ENCODE measurements at regions not wholly inside any gene's neighbourhood (a gene's known extent, or its start where the extent isn't known, plus 50 kb on each side); places are given as distances from the start of the nearest gene placed in this dataset.

GRCh38 chr3:135895734-135896121, 69.8 kb upstream of the PPP2R3A start:
- Histone ChIP-seq H3K27me3 (no peaks in the 10 kb centered on the region), H3K4me3 (no peak overlapping the region), H3K27ac (no peak overlapping the region), H3K9me3 (no peaks in the 10 kb centered on the region), H3K36me3 (no peaks in the 10 kb centered on the region), H3K4me1 (no peaks in the 10 kb centered on the region)
- intact Hi-C loops (cut with DNase I), result no loop called here
- DNase-seq (no peak), ATAC-seq (no peak)
- TF ChIP-seq CTCF (IDR thresholded peaks at IDR 0.05), result no peak

DNA sequence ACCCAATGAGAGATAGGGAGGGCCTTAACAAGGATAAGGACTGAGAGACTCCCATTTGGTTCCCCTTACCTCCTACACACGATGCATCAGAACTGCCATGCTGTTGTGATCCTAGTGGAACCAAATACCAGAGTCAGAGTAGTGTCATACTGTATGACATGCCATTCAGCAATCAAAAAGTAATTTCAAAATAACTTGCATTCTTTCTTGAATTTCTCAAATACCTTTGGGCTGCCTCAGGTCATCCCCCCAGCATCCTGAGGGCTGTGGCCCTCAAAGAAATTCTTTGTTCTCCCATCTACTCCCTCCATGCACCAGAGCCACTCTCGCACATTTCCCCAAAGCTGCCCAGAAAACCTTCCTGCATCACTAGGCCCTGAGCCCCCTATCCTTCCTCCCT, 68.9 kb upstream of the PPP2R3A start:
- Histone ChIP-seq H3K27ac (no peak overlapping the region), H3K4me1 (no peaks in the 10 kb centered on the region), H3K27me3 (no peaks in the 10 kb centered on the region), H3K4me3 (no peak overlapping the region), H3K9me3 (no peaks in the 10 kb centered on the region), H3K36me3 (no peaks in the 10 kb centered on the region)
- no peak for DNase-seq
- TF ChIP-seq CTCF (IDR thresholded peaks at IDR 0.05), result no peak
- ATAC-seq, result no peak
- intact Hi-C loops (cut with DNase I), result no loop called here

- DNase-seq (no peak), ATAC-seq (no peak)
- Histone ChIP-seq H3K4me3 (no peak overlapping the region), H3K9me3 (no peaks in the 10 kb centered on the region), H3K36me3 (no peaks in the 10 kb centered on the region), H3K27me3 (no peaks in the 10 kb centered on the region), H3K27ac (no peak overlapping the region), H3K4me1 (no peaks in the 10 kb centered on the region)
- no peak for TF ChIP-seq CTCF (IDR thresholded peaks at IDR 0.05)
- intact Hi-C loops (cut with DNase I), result no loop called here
These were observed 67.8 kb upstream of the PPP2R3A start for GRCh38 chr3:135897715-135898114.

GRCh38 chr3:135898774-135899173, 66.8 kb upstream of the PPP2R3A start:
- no peak for ATAC-seq
- H3K27me3 ChIP-seq, result no peaks in the 10 kb centered on the region
- no peak overlapping the region for H3K27ac ChIP-seq
- H3K36me3 ChIP-seq, result no peaks in the 10 kb centered on the region
- TF ChIP-seq CTCF (IDR thresholded peaks at IDR 0.05), result no peak
- no peaks in the 10 kb centered on the region for H3K9me3 ChIP-seq
- DNase-seq, result no peak
- no peak overlapping the region for H3K4me3 ChIP-seq
- intact Hi-C loops (cut with DNase I), result no loop called here
- H3K4me1 ChIP-seq, result no peaks in the 10 kb centered on the region

DNA sequence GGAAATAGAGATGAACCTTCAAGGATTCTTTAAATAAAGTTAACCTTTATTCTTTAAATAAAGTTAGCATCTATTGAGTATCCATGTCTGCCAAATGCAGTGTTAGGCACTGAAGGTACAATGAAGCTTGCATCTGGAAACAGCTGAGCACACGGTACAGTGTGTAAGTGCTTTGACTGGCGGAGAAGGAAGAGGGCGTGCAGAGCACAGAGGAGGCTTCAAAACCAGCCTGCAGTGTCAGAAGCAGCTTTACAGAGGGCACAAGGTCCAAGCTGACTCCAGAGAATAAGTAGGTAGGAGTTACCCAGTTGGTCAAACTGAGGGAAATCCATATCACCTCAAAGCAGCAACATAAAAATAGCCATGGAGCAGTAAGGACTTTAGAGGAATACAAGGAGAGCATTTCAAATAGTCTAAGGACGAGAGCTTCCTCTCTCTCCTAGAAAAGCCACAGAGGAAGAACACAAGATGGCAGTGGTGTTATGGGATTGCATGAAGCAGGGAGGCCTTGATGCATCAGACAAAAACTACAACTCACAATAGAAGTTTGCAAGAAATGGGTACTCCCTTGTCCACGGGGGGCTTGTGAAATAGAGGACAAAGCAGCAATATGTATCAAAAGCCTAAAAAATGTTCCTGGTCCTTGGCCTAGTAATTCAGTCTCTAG, 60.3 kb upstream of the PPP2R3A start:
- ATAC-seq, result no peak
- Histone ChIP-seq H3K9me3 (no peaks in the 10 kb centered on the region), H3K4me1 (no peaks in the 10 kb centered on the region), H3K27me3 (no peaks in the 10 kb centered on the region), H3K27ac (no peak overlapping the region), H3K36me3 (no peaks in the 10 kb centered on the region), H3K4me3 (no peak overlapping the region)
- intact Hi-C loops (cut with DNase I), result no loop called here
- TF ChIP-seq CTCF (IDR thresholded peaks at IDR 0.05), result no peak
- DNase-seq, result no peak
